Neural progenitor cell (in vitro differentiated cells): ENCODE measurements at regions not wholly inside any gene's neighbourhood (a gene's known extent, or its start where the extent isn't known, plus 50 kb on each side); places are given as distances from the start of the nearest gene placed in this dataset.

Source experiments
- EZH2 ChIP-seq: fragments of 200-600 bp; sonication (generic); IDR thresholded peaks from 2 replicates; pipeline ENCODE4 v1.6.1; 2017; ENCODE audit warnings: antibody characterized with exemption, mild to moderate bottlenecking, moderate library complexity
- EZH2phosphoT487 ChIP-seq: fragments of 200-600 bp; sonication (generic); IDR thresholded peaks from 2 replicates; pipeline ENCODE4 v1.6.1; 2017; ENCODE audit warnings: antibody characterized with exemption
- TF ChIP-seq, protein P1 (sequence below): fragments of 200-600 bp; sonication (generic); IDR thresholded peaks from 2 replicates; pipeline ENCODE4 v1.5.1; 2017; ENCODE audit warnings: antibody characterized with exemption, mild to moderate bottlenecking

DNA sequence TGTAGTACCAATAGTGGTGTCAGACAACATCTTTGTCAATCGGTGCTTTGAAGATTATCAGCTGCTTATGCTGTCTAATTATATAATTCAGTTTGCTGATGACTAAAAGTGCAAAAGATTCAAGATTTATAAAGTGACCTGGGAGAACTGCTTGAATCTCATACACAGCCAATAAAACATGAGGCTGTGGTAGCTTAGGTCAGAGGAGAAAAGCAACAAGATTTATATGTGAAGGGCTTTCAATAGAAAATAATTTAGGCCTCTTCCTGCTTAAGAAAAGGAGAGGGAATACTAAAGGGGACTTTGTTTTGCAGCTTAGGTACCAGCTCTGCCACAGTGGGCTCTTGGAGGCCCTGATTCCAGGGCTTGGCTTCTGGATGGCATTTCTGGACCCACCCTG, 111.0 kb upstream of the MAD2L1 start:
- TF ChIP-seq, protein P1, sequence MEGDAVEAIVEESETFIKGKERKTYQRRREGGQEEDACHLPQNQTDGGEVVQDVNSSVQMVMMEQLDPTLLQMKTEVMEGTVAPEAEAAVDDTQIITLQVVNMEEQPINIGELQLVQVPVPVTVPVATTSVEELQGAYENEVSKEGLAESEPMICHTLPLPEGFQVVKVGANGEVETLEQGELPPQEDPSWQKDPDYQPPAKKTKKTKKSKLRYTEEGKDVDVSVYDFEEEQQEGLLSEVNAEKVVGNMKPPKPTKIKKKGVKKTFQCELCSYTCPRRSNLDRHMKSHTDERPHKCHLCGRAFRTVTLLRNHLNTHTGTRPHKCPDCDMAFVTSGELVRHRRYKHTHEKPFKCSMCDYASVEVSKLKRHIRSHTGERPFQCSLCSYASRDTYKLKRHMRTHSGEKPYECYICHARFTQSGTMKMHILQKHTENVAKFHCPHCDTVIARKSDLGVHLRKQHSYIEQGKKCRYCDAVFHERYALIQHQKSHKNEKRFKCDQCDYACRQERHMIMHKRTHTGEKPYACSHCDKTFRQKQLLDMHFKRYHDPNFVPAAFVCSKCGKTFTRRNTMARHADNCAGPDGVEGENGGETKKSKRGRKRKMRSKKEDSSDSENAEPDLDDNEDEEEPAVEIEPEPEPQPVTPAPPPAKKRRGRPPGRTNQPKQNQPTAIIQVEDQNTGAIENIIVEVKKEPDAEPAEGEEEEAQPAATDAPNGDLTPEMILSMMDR: no peak
- TF ChIP-seq EZH2phosphoT487 (no peak), EZH2 (no peak)
